AG09319 (cell line): ENCODE measurements at regions not wholly inside any gene's neighbourhood (a gene's known extent, or its start where the extent isn't known, plus 50 kb on each side); places are given as distances from the start of the nearest gene placed in this dataset.

Source experiments
- DNase-seq: peaks from one replicate; pipeline ENCODE4 v3.0.0-alpha.2; 2010; ENCODE audit warnings: low read depth; ENCODE audit errors: extremely low read depth
- CTCF ChIP-seq: IDR thresholded peaks from 2 replicates; pipeline ENCODE4 v1.5.1; 2011; ENCODE audit warnings: low read depth, mild to moderate bottlenecking, inconsistent platforms, low read length, moderate library complexity

GRCh38 chr2:180520206-180520605 lies 460.2 kb upstream of the UBE2E3 start:
- no peak for DNase-seq
- no peak; the same call in none of the 2 replicates for TF ChIP-seq CTCF

GRCh38 chr2:180519276-180519675 lies 461.1 kb upstream of the UBE2E3 start:
- no peak for DNase-seq

GRCh38 chr2:180516232-180516631 lies 464.2 kb upstream of the UBE2E3 start:
- no peak for TF ChIP-seq CTCF
- no peak for DNase-seq

More at GRCh38 chr2:180519276-180519675, 461.1 kb upstream of the UBE2E3 start:
- no peak for TF ChIP-seq CTCF

GRCh38 chr2:180513389-180513788 lies 467.0 kb upstream of the UBE2E3 start:
- no peak for DNase-seq
- TF ChIP-seq CTCF, result no peak

- DNase-seq, result no peak
Observed at GRCh38 chr2:180508458-180508857, 471.9 kb upstream of the UBE2E3 start.

GRCh38 chr2:180507028-180507427 lies 473.4 kb upstream of the UBE2E3 start:
- no peak for TF ChIP-seq CTCF
- no peak for DNase-seq

More at GRCh38 chr2:180508458-180508857, 471.9 kb upstream of the UBE2E3 start:
- TF ChIP-seq CTCF, result no peak

- TF ChIP-seq CTCF, result no peak
- no peak for DNase-seq
Observed at GRCh38 chr2:180505203-180505602, 475.2 kb upstream of the UBE2E3 start.
